Cerebellar nuclear complex (tissue), 1 donor: ENCODE measurements at regions not wholly inside any gene's neighbourhood (a gene's known extent, or its start where the extent isn't known, plus 50 kb on each side); places are given as distances from the start of the nearest gene placed in this dataset.

Experiments used
- DNase-seq, 2 experiments: peaks; one replicate each; lab custom pipeline; 2025; lab: John Stamatoyannopoulos, UW

DNA sequence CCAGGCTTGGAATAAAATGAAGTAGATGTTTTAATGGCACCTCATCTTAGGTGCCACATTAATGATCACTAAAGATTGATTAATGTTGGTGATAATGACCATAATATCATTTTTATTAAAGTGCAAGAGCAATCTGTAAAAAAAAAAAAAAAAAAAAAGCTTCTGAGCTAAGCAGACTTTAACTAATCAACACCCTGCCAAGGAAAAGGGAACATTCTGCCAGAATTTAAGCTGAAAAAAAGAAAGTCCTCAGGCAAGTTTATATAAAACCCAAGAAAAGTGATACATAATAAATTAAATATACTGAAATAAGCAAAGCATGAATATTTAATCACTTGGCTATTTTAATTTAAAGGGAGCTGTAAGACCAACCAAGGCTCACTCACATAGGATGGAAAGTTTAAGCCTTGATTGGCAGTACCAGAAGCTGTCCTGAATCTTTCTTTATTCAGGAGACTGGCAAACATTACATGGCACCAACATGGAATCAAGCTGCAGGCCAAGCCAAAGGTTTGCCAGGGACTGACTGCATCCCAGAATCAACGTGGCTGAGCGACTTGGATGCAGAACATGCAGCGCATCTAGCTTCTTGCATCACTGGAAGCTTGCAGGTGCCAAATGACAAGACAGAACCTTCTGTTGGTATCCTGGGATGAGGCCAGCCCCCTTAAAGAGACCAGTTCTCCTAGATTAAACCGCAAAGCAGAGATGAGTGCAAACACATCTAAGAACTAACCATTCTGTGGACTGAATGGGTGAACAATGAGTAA is 413.6 kb downstream of the ENC1 start:
- DNase-seq: no peak

DNA sequence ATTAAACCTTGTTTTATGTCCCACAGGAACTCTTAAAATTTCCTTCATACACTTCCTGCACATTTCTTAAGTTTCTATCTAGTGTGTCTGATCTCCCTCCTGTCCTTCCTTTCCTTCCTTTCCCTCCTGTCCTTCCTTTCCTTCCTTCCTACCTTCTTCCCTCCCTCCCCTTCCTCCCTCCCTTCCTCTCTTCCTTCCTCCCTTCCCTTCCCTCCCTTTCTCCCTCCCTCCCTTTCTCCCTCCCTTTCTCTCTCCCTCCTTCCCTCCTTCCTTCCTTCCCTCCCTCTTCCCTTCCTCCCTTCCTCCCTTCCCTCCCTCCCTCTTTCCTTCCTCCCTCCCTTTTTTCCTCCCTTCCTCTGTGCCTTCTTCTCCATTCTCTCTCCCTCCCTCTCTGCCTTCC is 414.9 kb downstream of the ENC1 start:
- no peak for DNase-seq

DNA sequence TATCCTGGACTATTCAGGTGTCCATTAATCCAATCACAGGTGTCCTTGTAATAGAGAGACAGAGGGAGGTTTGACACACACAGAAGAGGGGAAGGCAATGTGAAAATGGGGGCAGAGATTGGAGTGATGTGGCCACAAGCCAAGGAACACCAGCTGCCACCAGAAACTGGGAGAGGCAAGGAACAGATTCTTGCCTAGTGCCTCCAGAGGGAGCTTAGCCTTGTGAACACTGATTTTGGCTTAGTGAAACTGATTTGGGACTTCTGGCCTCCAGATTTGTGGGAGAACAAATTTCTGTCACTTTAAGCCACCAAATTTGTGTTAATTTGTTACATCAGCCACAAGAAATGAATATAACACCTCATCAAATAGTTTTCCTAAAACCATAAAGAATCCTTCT is 416.2 kb downstream of the ENC1 start:
- DNase-seq: no peak

DNA sequence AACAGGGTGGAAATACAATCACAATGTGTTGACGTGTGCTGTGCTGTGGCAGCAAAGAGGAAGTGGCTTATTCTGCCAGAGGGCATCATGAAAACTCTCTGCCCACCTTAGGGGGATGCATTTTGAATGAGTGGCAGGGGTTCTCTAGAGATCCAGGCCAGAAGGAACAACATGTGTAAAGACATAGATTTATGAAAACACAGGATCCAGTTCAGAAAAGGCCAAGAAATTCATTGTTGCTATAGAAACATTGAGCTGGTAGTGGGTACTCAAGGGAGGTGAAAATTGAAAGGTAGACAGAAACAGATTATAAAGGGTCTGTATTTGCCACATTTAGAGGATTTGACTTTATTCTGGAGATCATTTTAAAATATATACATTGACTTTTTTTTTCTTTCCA is 417.7 kb downstream of the ENC1 start:
- no peak for DNase-seq

DNA sequence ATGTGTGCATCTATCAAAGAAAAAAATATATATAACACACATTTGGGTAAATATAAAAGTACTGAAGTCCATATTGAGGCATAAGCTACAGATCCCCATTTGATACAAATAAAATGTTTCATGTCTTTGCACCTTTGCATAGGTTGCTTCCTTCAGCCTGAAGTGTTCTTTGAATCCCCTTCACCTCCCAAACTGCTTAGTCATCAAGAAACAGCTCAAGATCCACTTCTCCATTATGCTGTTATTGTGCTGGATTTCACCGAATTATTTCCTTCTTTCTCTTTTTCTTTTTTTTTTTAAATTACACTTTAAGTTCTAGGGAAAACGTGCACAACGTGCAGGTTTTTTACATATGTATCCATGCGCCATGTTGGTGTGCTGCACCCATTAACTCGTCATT is 419.1 kb downstream of the ENC1 start:
- no peak for DNase-seq

DNA sequence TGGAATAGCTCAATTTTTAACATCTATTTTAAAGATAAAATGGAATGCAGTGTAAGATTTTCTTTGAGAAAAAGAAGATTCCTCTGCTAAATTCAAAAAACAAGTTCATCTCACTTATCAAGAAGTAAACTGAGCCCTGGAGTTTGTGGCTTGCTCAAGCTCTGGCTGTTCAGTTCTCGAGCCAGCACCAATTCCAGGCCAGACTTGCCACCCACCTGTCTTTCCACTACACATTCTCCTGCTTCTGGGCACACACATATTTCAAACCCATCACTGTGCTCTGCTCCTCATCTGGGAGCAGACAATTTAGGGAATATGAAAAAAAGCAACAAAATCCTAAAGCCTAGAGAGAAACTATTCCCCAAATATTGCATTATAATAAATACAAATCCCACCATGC is 424.5 kb downstream of the ENC1 start:
- DNase-seq: no peak

DNA sequence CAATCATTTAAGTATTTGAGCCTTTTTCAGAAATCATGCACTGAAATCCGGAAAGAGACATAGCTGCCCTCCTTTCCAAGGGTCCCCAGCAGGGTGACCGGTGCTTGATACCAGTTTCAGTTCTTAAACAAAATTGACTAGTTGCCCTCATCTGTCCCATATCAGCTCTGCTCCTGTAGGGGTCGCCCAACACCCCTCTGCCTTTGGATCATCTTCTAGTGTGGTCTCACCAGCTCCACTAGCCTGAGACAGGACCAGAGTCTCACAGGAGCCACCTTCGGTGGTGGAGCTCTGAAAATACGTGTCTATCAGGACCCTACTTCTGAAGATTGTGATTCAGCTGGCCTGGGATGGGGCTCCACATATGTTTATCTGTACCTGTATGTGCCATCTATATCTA is 428.2 kb downstream of the ENC1 start:
- no peak for DNase-seq

DNA sequence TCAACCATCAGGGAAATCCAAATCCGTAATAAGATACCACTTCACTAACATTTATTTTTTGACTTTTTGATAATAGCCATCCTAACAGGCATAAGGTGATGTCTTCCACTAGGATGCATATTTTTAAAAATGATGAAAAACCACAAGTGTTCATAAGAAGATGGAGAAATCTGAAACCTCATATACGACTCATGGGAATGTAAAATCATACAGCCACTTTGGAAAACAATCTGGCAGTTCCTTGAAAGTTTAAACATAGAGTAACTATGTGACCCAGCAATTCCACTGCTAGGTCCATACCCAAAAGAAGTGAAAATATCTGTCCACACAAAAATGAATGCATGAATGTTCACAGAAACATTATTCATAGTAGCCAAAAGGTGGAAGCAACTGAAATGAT is 431.0 kb downstream of the ENC1 start:
- no peak for DNase-seq

DNA sequence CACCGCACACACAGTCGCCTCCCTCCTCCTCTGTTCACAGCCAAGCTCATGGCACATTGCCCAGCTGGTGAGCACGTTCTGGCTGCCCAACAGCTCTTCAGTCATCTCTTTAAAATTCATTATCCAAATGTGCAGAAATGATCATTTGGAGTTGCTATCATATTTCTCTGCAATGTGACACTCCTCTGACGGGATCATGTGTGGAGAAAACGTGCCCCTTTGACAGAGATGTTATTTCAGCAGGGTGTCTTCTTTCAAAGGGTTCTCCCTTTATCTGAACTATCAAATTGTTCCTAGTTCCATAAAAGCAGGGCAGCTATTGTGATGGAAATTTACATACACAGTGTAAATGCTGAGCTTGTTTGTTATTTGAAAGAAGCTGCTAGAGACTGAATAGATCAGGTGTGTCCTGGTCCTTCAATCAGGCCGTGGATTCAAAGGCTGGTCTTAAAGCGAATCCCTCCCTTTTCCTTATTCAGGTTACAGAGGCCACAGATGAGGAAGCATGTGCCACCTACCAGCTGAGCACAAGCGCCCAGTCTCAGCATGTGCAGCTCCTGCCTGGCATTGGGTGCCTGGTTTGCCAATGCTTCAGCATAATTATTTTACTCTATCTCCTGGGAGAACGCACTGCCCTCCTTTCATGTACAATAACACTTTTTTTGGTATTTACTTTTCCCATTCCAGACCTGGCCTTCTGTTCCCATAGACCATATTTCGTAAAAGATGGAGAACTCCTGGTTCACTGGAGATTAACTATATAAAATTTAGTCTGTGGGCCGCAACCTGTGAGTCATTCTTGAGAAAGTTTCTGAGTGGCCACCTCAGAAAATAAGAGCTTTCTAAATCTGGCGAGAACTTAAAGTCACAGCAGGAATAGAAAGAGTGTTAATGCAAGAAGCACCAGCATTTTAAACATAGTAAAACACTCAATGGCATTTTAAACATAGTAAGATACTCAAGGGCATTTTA is 433.7 kb downstream of the ENC1 start:
- DNase-seq: no peak

DNA sequence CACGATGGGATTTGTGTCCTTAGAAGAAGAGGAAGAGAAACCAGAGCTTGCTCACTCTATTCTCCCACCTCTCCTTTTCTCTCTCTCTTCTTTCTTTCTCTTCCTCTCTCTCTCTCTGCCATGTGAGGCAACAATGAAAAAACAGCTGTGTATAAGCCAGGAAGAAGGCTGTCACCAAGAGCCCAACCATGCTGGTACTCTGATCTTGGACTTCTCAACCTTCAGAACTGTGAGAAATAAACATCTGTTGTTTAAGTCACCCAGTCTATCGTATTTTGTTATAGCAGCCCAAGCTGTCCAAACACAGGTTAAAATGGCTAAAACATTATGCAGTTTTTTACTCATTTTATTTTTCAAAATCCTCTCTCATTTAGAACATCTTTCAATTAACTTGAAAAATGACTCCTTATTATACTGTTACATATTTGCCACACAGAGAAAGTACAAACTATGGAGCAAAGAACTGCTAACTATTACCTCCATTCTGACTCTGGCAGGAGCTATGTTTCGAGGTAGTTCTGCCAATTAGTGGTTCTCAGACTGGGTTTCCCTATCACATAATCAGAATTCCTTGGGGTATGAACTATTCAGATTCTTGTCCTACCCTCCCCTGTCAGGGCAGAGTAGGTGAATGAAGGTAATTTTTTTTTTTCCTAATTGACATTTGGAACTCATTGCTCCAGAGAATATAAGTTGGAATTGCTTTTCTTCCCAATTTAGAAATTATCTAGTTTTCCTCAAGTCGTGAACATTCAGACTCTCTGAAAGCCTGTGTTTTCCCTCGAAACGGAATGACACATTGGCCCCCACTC is 434.6 kb downstream of the ENC1 start:
- no peak for DNase-seq

DNA sequence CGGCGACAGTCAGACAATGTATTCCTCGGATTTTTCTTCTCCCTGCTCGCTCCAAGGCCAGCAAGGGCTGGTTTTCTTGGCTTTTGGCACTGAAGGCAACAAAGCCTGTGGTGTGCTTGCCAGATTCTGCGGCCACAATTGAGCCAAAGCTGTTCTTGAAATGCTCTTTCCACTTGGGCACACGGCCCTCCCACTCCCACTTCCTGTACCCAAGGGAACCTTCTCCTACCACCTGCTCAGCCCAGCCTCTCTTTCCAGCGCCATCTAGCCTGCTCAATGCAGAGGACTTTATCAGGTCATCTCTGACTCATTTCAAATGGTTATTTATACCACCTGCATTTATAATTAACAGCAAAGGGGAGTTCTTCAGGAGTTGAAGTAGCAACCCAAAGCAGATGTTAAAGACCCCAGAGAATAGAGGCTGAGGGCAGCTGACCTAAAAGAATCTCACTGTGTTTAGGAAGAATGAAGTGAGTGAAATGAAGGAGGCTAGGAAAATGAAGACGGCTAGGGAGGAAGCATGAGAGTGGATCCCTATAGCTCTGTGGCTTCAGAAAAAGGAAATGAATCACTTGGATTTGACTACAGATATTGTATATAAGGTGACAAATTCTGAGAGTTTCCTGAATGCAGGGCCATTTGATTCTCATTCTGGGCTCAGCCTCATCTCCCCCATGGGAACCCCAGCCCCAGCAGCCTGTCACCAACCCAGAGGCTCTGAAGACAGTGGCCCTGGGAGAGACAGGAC is 439.0 kb downstream of the ENC1 start:
- DNase-seq: no peak

DNA sequence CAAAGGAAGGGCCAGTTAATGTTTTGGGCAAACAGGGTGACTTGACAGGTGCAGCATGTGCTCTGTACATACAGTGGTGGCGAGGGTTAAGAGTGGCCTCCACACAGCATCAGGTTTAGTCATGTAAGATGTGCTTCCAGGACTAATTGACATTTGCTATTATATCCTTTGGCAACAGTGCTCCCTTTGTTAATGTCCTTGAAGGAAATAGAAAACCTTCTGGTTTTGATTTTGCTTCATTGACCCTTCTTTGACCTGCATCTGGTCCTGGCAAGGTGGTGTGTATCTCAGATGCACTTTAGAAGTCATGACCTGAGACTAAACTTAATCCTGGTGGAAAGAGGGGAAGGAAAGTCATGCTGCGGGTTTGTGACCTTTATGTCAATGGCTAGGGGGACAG is 440.0 kb downstream of the ENC1 start:
- DNase-seq: no peak

DNA sequence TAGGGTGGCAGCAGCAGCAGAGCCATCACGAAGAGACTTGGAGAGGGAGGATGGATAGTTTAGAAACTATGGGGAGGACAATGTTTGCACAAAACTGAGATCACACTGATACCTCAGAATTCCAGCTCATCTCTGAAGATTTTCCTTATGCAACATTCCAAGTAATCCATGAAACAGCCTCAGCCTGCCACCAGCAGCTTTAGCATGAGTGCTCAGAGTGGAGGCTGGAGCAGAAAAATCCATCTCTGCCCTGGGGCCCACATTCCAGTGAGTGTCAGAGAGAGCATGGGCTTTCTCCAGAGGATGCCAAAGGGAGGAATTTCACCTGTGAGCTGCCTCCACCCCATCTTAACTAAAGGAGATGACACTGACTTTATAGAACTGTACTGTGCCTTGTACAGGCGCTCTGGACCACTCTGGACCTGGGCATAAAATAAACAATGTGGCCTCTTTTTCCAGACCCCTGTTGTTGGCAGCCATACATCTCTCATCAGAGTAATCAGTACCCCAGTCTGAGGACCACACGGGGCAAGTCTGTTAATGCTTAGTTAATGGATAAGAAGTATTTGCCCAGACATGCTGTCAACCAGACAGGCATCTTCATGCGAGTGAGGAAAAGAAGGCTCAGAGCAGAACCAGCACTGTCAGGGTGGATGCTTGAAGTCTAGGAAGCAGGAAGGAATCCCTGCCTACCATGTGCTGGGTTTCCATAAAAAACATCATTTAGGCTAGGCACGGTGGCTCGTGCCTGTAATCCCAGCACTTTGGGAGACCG is 440.9 kb downstream of the ENC1 start:
- no peak for DNase-seq

DNA sequence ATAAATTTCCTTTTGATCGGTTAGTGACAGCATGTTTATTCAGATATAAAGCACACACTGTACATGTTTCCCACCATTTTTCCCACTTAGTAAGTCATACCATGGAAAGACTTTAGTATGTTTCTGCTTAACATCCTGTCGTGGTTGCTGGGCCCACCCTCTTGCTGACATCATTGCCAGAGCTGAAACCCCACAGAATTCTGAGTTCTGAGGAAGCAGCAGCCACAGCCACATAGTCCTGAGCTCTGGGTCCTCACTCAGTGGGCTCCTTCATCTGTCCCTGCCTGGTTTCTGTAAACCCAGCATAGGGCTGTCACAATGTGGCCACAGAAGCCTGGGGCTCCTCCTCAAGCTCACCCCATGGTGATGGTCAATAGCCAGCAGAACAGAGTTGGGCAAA is 441.5 kb downstream of the ENC1 start:
- DNase-seq: no peak

DNA sequence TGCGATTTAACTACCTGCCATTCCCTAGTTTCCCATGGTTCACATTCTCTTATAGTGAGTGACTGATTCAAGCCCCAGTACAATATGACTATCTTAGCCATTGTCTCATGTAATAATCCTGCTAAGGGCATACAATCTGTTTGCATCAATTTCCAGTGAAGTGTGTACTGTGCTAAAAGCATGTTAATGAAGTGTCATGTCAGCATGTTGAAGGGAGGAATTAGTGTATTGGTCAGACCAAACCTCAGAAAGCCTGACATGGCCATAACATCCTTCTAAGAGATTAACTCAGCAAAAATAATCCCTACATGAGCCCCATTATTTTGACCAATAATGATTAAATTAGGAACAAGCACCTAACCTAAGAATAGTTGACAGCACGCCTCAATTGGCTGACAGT is 442.4 kb downstream of the ENC1 start:
- no peak for DNase-seq

DNA sequence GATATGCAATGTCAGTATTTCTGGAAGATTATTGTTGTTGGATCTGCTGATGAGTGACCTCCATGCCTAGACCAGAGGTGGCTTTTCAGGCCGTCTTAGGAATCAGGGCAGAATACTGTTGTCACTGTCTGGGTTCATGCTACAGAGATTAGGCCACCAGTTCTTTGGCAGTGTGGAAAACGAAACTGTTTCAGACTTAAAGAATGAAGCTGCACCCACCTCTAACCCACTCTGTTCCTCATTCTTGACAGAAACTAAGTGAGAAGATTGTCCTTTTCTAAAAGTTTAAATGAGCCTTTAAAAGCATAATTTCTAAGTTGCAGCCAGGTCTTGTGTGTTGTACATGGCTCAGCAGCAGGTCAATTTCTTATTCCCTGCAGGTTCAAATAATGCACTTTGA is 444.3 kb downstream of the ENC1 start:
- no peak for DNase-seq

DNA sequence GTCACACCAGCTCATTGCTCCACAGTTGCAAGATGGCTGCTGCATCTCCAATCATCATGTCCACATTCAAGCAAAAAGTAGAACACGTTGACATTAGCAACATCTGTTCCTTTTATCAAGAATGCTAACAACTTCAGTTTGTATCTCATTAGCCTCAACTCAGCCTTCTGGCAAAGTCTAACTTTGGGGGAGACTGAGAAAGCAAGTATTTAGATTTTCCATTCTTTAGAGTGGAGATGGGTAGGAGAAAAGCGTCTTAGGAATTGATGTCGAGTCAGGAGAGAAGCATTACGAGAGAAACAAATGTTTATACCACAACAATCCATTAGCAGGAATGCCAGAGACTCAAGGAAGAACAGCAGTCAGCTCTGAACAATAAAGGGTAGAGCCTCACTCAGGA is 446.3 kb downstream of the ENC1 start:
- no peak for DNase-seq

DNA sequence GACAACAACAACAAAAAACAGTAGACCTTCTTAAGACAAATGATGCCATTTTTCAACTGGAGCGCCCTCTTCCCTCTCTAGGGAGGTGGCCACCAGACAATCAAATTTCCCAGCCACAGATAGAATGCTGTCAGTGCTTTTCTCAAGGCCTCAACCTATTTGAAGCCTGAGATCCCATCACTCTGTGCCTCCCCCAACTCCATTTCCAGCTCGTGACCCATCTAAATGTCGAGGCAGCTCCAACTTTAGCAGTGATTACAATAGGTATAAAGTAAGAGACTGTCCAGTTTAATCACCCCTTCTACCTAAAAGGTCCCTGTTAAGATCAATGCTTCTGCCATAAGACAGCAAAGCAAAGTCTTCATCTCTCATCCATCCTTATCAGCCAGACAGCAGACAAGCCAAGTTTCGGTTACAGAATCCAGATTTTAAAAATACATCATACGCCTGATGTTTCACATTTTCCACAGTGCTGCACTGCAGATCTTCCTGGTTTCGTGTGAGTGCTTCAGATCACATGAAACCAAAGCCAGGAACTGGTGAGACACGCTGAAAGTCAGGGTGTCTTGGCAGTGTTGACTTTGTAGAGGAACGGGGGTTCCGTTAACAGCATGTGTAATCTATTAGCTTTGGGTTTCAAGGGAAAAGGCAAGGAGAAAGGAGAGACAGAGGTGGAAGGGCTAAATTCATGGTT is 447.8 kb downstream of the ENC1 start:
- DNase-seq: no peak

DNA sequence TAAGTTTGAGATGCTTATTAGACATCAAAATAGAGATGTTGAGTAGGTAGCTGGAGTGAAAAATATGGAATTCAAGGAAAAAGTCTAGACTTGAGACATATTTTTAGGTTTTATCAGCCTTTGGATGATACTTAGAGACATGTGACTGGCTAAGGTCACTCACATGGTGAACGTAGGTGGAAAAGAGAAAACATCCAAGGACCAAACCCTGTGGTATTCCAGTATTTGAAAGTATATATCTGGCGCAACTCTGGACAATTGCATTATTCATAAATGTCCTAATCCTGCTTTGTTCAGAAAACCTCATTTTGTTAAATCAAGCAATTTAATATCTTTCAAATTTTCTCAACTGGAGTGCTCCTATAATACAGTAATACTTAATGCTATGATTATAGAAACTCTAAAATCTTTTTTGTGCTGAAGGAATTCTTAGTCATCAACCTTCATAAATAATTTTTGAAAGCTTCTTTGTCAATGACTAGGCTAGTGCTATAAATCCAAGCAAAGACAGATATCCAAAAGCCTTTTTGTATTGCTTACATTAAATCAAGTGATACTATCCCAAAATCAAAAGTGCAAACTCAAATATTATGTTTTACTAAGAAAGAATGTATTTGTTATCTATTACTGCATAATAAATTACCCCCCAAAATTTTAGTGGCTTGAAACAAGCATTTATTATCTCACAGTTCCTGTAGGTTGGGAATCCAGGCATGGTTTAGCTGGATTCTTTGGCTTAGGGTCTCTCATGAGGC is 452.0 kb downstream of the ENC1 start:
- no peak for DNase-seq

DNA sequence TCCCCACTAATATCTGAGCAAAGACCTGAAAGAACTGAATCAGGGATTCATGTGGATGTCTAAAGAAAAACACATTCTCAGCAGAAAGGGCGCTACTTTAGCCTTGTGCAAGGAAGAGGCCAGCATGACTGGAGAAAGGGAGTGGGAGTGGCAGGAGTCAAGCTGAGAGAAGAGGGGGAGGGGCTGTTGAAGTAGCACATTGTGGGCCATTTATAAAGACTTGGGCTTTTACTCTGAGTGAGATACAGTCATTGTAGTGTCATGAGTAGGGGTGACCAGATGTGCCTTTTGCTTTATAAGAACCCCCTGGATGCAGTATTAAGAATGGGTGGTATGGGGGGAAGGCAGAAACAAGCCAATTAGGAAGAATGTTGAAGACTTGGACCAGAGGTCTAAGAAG is 452.8 kb downstream of the ENC1 start:
- DNase-seq: no peak
